GM23338 (cell line): ENCODE measurements at regions not wholly inside any gene's neighbourhood (a gene's known extent, or its start where the extent isn't known, plus 50 kb on each side); places are given as distances from the start of the nearest gene placed in this dataset.

Experiments used
- ATAC-seq: fragments of 200-7000 bp; cut with Tn5 transposase; 3 replicates; pipeline ENCODE4 v1.9.1; 2020
- DNase-seq: peaks from one replicate; pipeline ENCODE4 v3.0.0-alpha.2; 2015; ENCODE audit warnings: low spot score
- H2AFZ ChIP-seq: fragments of 200-600 bp; sonication (generic); 2 replicates; pipeline ENCODE4 v1.8.0; 2016; ENCODE audit warnings: antibody characterized with exemption, mild to moderate bottlenecking, moderate library complexity
- H3F3A ChIP-seq: fragments of 200-600 bp; sonication (generic); replicated peaks from 2 replicates; pipeline ENCODE4 v1.8.0; 2017; ENCODE audit warnings: antibody characterized with exemption, mixed run types, low read depth
- H3K27ac ChIP-seq: fragments of 200-600 bp; sonication (generic); 2 replicates; pipeline ENCODE4 v1.6.1; 2016; ENCODE audit warnings: low read depth
- H3K27me3 ChIP-seq: fragments of 200-600 bp; sonication (generic); 2 replicates; pipeline ENCODE4 v1.8.0; 2016; ENCODE audit warnings: mild to moderate bottlenecking, mixed run types, moderate library complexity; ENCODE audit not compliant: insufficient read depth
- H3K36me3 ChIP-seq: fragments of 200-600 bp; sonication (generic); 2 replicates; pipeline ENCODE4 v1.8.0; 2016; ENCODE audit warnings: mild to moderate bottlenecking; ENCODE audit not compliant: insufficient read depth
- H3K4me1 ChIP-seq: fragments of 200-600 bp; sonication (generic); 2 replicates; pipeline ENCODE4 v1.8.0; 2016; ENCODE audit warnings: mild to moderate bottlenecking, moderate library complexity; ENCODE audit not compliant: insufficient read depth
- H3K4me2 ChIP-seq: fragments of 200-600 bp; sonication (generic); 2 replicates; pipeline ENCODE4 v1.7.1; 2017; ENCODE audit warnings: mixed run types
- H3K4me3 ChIP-seq: fragments of 200-600 bp; sonication (generic); 2 replicates; pipeline ENCODE4 v1.6.1; 2016; ENCODE audit warnings: mixed run types
- H3K79me2 ChIP-seq: fragments of 200-600 bp; sonication (generic); replicated peaks from 2 replicates; pipeline ENCODE4 v1.8.0; 2017; ENCODE audit warnings: mild to moderate bottlenecking; ENCODE audit not compliant: insufficient read depth
- H3K9me2 ChIP-seq: fragments of 200-600 bp; sonication (generic); 2 replicates; pipeline ENCODE4 v1.8.0; 2017; ENCODE audit not compliant: insufficient read depth
- H4K20me1 ChIP-seq: fragments of 200-600 bp; sonication (generic); replicated peaks from 2 replicates; pipeline ENCODE4 v1.8.0; 2017; ENCODE audit warnings: mild to moderate bottlenecking; ENCODE audit not compliant: insufficient read depth
- H3K27ac Mint-ChIP-seq: 2 replicates; pipeline ENCODE4 v1.8.0; 2020; ENCODE audit warnings: inconsistent platforms, mild to moderate bottlenecking, moderate library complexity, mixed read lengths
- H3K27me3 Mint-ChIP-seq: 3 replicates; pipeline ENCODE4 v1.8.0; 2022; ENCODE audit warnings: low read depth, mild to moderate bottlenecking, moderate library complexity, mixed read lengths, inconsistent platforms; ENCODE audit not compliant: insufficient read depth, poor library complexity
- H3K36me3 Mint-ChIP-seq: 3 replicates; pipeline ENCODE4 v1.8.0; 2021; ENCODE audit warnings: low read depth, mild to moderate bottlenecking, inconsistent platforms, moderate library complexity, mixed read lengths
- H3K4me1 Mint-ChIP-seq: 3 replicates; pipeline ENCODE4 v1.8.0; 2020; ENCODE audit warnings: mild to moderate bottlenecking, inconsistent platforms, mixed read lengths
- H3K4me3 Mint-ChIP-seq: 3 replicates; pipeline ENCODE4 v1.8.0; 2021; ENCODE audit warnings: moderate library complexity, mild to moderate bottlenecking, inconsistent platforms, mixed read lengths
- H3K9me3 Mint-ChIP-seq: 3 replicates; pipeline ENCODE4 v1.8.0; 2020; ENCODE audit warnings: moderate library complexity, mild to moderate bottlenecking, inconsistent platforms, mixed read lengths
- CREB1 ChIP-seq: fragments of 250-450 bp; sonication (Bioruptor Pico); IDR thresholded peaks from 2 replicates; pipeline ENCODE4 v1.5.0; 2020; ENCODE audit warnings: low read depth, mild to moderate bottlenecking, moderate library complexity
- ETS1 ChIP-seq: IDR thresholded peaks from 2 replicates; pipeline ENCODE4 v1.6.1; 2016; ENCODE audit warnings: antibody characterized with exemption
- EZH2 ChIP-seq: fragments of 200-600 bp; sonication (generic); IDR thresholded peaks from one replicate; pipeline ENCODE4 v1.8.0; 2017; ENCODE audit warnings: antibody characterized with exemption, mild to moderate bottlenecking, low read depth; ENCODE audit not compliant: unreplicated experiment
- EZH2phosphoT487 ChIP-seq: fragments of 200-600 bp; sonication (generic); IDR thresholded peaks from one replicate; pipeline ENCODE4 v1.8.1; 2018; ENCODE audit warnings: antibody characterized with exemption; ENCODE audit not compliant: unreplicated experiment
- NANOG ChIP-seq: IDR thresholded peaks from 2 replicates; pipeline ENCODE4 v1.6.1; 2016; ENCODE audit warnings: antibody characterized with exemption, borderline replicate concordance
- REST ChIP-seq: IDR thresholded peaks from one replicate; pipeline ENCODE4 v1.6.1; 2018; ENCODE audit warnings: antibody characterized with exemption; ENCODE audit not compliant: unreplicated experiment
- STAT1 ChIP-seq: IDR thresholded peaks from one replicate; pipeline ENCODE4 v1.6.1; 2016; ENCODE audit warnings: antibody characterized with exemption; ENCODE audit not compliant: unreplicated experiment
- ZNF114 ChIP-seq: fragments of 250-450 bp; sonication (Bioruptor Pico); IDR thresholded peaks from 2 replicates; pipeline ENCODE4 v1.5.0; 2020; ENCODE audit warnings: mild to moderate bottlenecking, moderate library complexity
- ZNF331 ChIP-seq: fragments of 250-450 bp; sonication (Bioruptor Pico); IDR thresholded peaks from 2 replicates; pipeline ENCODE4 v1.5.0; 2020; ENCODE audit warnings: low read depth, mild to moderate bottlenecking, moderate library complexity
- ZNF462 ChIP-seq: fragments of 250-450 bp; sonication (Bioruptor Pico); IDR thresholded peaks from 2 replicates; pipeline ENCODE4 v1.5.0; 2020; ENCODE audit warnings: mild to moderate bottlenecking, moderate library complexity

GRCh38 chr1:83064589-83065242 lies 934.2 kb downstream of the TTLL7 start:
- no peak for DNase-seq
- Histone ChIP-seq H3K9me2 (no peaks in the 10 kb centered on the region; the same call in 1 of the 2 replicates), H3K27ac (no peak overlapping the region), H3F3A (no peaks in the 10 kb centered on the region), H3K4me1 (no peaks in the 10 kb centered on the region), H3K36me3 (no peaks in the 10 kb centered on the region), H2AFZ (no peak overlapping the region), H3K4me3 (no peak overlapping the region), H3K79me2 (no peaks in the 10 kb centered on the region), H4K20me1 (no peaks in the 10 kb centered on the region), H3K4me2 (no peak overlapping the region), H3K27me3 (no peaks in the 10 kb centered on the region)
- Mint-ChIP-seq H3K4me1 (no peaks in the 10 kb centered on the region), H3K36me3 (no peaks in the 10 kb centered on the region), H3K9me3 (no peaks in the 10 kb centered on the region), H3K4me3 (no peak overlapping the region), H3K27ac (no peak overlapping the region), H3K27me3 (no peaks in the 10 kb centered on the region)
- no peak for TF ChIP-seq ZNF331 (CRISPR knock-in tag)
- no peak for TF ChIP-seq NANOG
- no peak for TF ChIP-seq ZNF114 (CRISPR knock-in tag)
- TF ChIP-seq CREB1: no peak
- no peak for TF ChIP-seq REST
- no peak for TF ChIP-seq ZNF462 (CRISPR knock-in tag)
- no peak for TF ChIP-seq EZH2phosphoT487
- no peak for TF ChIP-seq EZH2
- no peak for TF ChIP-seq STAT1
- no peak for TF ChIP-seq ETS1
- ATAC-seq: no peak
